Liver (tissue), 3 donors: ENCODE measurements at regions not wholly inside any gene's neighbourhood (a gene's known extent, or its start where the extent isn't known, plus 50 kb on each side); places are given as distances from the start of the nearest gene placed in this dataset.

Source experiments
- EGR1 ChIP-seq, 2 donors: IDR thresholded peaks; 2 replicates each; pipeline ENCODE4 v1.6.1; 2016 to 2018; ENCODE audit warnings: antibody characterized with exemption in 2 of 2, low read depth in 2 of 2
- TF ChIP-seq, protein P1 (sequence below): fragments of 150-350 bp; IDR thresholded peaks from 2 replicates; pipeline ENCODE4 v1.5.1; 2017; ENCODE audit warnings: improper control_type of control experiment, low read depth, low read length; ENCODE audit not compliant: missing input control
- donor health status: healthy.
- donor health status: healthy.

DNA sequence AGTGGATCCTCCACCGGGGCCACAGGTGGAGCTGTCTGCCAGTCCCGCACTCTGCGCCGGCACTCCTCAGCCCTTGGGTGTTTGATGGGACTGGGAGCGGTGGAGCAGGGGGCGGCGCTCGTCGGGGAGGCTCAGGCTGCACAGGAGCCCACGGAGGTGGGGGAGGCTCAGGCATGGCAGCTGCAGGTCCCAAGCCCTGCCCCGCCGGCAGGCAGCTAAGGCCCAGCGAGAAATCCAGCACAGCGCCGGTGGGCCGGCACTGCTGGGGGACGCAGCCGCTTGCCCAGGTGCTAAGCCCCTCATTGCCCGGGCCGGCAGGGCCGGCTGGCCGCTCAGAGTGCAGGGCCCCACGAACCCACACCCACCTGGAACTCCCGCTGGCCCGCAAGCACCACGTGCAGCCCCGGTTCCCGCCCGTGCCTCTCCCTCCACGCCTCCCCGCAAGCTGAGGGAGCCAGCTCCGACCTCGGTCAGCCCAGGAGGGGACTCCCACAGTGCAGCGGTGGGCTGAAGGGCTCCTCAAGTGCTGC, 286.4 kb downstream of the RBM26 start:
- TF ChIP-seq, protein P1, sequence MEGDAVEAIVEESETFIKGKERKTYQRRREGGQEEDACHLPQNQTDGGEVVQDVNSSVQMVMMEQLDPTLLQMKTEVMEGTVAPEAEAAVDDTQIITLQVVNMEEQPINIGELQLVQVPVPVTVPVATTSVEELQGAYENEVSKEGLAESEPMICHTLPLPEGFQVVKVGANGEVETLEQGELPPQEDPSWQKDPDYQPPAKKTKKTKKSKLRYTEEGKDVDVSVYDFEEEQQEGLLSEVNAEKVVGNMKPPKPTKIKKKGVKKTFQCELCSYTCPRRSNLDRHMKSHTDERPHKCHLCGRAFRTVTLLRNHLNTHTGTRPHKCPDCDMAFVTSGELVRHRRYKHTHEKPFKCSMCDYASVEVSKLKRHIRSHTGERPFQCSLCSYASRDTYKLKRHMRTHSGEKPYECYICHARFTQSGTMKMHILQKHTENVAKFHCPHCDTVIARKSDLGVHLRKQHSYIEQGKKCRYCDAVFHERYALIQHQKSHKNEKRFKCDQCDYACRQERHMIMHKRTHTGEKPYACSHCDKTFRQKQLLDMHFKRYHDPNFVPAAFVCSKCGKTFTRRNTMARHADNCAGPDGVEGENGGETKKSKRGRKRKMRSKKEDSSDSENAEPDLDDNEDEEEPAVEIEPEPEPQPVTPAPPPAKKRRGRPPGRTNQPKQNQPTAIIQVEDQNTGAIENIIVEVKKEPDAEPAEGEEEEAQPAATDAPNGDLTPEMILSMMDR = no peak
- TF ChIP-seq EGR1 (IDR thresholded peaks at IDR 0.05; ENCODE audit: low read depth in 2 of 2) = no peak
